Lower lobe of right lung (tissue), 2 donors: ENCODE measurements at regions not wholly inside any gene's neighbourhood (a gene's known extent, or its start where the extent isn't known, plus 50 kb on each side); places are given as distances from the start of the nearest gene placed in this dataset.

Source experiments
- ATAC-seq, 2 donors: fragments of 200-7000 bp; cut with Tn5 transposase; one replicate each; pipeline ENCODE4 v1.9.1; 2020 to 2022; ENCODE audit warnings: mild to moderate bottlenecking in 2 of 2, moderate library complexity in 2 of 2
- DNase-seq: peaks from one replicate; pipeline ENCODE4 v3.0.0-alpha.2; 2020
- H3K27ac ChIP-seq: fragments of 200-600 bp; one replicate; pipeline ENCODE4 v1.8.0; 2022
- H3K27me3 ChIP-seq: fragments of 200-600 bp; one replicate; pipeline ENCODE4 v1.8.0; 2022; ENCODE audit warnings: low read depth
- H3K36me3 ChIP-seq: fragments of 200-600 bp; one replicate; pipeline ENCODE4 v1.8.0; 2022; ENCODE audit warnings: mild to moderate bottlenecking
- H3K4me1 ChIP-seq: fragments of 200-600 bp; one replicate; pipeline ENCODE4 v1.8.0; 2022
- H3K4me3 ChIP-seq: fragments of 200-600 bp; one replicate; pipeline ENCODE4 v1.8.0; 2022; ENCODE audit warnings: mild to moderate bottlenecking
- H3K9me3 ChIP-seq: fragments of 200-600 bp; one replicate; pipeline ENCODE4 v1.8.0; 2022
- intact Hi-C: fragments of 100-400 bp; cut with DNase I; formaldehyde crosslinking; loops from one replicate; pipeline ENCODE4 v1.11.0; 2022
- TF ChIP-seq, protein P1 (sequence below): fragments of 200-600 bp; IDR thresholded peaks from one replicate; pipeline ENCODE4 v1.8.0; 2022; ENCODE audit warnings: antibody characterized with exemption, mild to moderate bottlenecking
- donor health status: DM: no; HTN: yes; CAD: no; lungs with severe emphysema.

DNA sequence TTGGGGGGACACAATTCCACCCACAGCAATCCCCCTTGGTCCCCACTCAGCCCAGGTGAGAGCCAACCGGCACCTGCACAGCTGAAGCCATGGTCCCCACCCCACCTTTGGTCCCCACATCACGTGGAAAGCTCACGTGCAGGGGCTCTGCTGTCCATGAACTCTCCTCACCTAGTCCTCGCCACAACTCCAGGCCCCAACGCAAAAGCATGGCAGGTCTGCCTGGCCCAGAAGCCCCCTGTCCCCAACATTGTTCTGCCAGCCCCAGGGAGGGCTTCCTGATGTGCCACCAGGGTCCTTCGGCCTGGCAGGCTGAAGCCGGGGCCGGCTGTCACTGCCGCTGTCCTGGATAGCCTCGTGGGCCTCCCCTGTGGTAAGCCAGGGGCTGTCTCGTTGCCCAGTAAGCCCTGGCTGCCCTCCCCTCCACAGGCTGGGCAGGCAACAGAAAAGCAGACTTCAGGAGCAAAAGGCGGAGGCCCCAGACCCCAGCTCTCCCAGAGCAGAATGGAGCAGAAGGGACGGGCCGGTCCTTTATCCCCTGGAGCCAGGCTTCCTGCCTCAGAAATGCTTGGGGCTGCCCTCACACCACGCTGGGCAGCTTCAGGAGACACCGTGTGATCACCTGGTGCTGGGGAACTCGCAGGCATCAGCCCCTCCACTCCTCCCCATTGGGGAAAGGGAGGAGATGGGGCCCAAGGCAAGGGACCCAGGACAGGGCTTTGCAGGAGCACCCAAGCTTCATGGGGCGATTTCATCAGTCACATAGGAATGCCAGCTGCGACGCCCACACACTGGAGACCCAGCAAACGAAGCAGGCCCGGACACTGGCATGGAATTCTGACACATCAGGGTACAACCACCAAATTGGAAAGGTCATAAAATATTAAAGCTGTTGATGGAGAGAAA lies 103.7 kb downstream of the ADRA2C start:
- Histone ChIP-seq H3K4me1 (no peaks in the 10 kb centered on the region), H3K9me3 (no peaks in the 10 kb centered on the region), H3K27me3 (peaks cover 61% of the 10 kb centered on the region), H3K36me3 (no peaks in the 10 kb centered on the region), H3K27ac (no peak overlapping the region), H3K4me3 (no peak overlapping the region)
- TF ChIP-seq, protein P1, sequence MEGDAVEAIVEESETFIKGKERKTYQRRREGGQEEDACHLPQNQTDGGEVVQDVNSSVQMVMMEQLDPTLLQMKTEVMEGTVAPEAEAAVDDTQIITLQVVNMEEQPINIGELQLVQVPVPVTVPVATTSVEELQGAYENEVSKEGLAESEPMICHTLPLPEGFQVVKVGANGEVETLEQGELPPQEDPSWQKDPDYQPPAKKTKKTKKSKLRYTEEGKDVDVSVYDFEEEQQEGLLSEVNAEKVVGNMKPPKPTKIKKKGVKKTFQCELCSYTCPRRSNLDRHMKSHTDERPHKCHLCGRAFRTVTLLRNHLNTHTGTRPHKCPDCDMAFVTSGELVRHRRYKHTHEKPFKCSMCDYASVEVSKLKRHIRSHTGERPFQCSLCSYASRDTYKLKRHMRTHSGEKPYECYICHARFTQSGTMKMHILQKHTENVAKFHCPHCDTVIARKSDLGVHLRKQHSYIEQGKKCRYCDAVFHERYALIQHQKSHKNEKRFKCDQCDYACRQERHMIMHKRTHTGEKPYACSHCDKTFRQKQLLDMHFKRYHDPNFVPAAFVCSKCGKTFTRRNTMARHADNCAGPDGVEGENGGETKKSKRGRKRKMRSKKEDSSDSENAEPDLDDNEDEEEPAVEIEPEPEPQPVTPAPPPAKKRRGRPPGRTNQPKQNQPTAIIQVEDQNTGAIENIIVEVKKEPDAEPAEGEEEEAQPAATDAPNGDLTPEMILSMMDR = no peak
- ATAC-seq (no peak), DNase-seq (peak; percentile 33)
- intact Hi-C loops = no loop called here

DNA sequence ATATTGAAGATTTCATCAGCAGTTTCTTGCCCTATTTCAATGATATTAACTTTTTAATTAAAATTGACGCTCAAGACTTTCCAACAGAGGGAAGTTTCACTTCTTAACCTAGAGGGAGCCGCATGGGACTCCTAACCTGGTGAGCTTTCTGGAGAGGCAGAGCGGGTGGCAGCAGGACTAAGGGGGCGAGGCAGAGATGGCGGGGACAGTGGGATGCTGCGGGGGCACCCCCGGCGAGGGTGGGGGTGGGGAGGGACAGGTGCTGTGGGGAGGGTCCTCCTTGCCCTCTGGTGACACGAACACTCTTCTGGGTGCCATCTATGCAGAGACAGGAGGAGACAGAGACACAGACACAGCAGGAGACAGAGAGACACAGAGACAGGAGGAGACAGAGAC lies 104.4 kb downstream of the ADRA2C start:
- intact Hi-C loops = no loop called here
- TF ChIP-seq, protein P1 = no peak
- peak; percentile 20 for DNase-seq
- Histone ChIP-seq H3K9me3 (no peaks in the 10 kb centered on the region), H3K27ac (no peak overlapping the region), H3K4me1 (no peaks in the 10 kb centered on the region), H3K36me3 (no peaks in the 10 kb centered on the region), H3K27me3 (peaks cover 64% of the 10 kb centered on the region), H3K4me3 (no peak overlapping the region)
- ATAC-seq = no peak

DNA sequence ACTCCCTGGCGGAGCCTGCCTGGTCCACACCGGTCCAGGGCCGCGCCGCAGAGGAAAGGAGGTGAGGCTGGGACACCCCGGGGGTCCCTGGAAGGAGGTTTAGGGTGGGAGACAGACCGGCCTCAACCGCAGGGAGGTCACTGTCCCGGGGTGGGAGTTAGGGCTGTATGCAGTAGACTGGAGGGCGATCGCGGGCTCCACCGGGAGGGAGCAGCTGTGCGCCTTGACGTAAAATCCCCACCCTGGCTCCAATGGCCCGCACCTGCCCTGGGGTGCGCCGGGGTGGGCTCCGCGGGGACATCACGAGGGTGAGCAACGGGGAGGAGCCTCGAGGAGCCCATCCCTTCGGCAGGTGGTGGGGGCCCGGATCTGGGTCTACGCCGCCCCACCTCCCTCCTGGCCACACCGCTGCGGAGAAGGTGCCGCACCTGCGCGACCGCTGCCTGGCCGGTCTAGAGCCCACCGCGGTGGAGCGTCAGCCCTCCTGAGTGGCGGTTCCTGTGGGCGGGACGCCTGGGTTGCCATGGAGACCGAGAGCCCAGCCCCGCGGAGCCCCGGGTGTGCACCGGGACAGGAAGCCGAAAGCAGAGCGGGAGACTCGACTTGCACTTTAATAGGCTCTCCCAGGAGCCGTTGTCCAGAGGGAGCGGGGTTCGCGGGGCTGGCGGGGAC lies 105.1 kb downstream of the ADRA2C start:
- Histone ChIP-seq H3K4me1 (no peaks in the 10 kb centered on the region), H3K27ac (no peak overlapping the region), H3K4me3 (no peak overlapping the region), H3K9me3 (no peaks in the 10 kb centered on the region), H3K36me3 (no peaks in the 10 kb centered on the region), H3K27me3 (peaks cover 70% of the 10 kb centered on the region)
- intact Hi-C loops = no loop called here
- TF ChIP-seq, protein P1 = no peak
- ATAC-seq (no peak), DNase-seq (peak; percentile 31)

DNA sequence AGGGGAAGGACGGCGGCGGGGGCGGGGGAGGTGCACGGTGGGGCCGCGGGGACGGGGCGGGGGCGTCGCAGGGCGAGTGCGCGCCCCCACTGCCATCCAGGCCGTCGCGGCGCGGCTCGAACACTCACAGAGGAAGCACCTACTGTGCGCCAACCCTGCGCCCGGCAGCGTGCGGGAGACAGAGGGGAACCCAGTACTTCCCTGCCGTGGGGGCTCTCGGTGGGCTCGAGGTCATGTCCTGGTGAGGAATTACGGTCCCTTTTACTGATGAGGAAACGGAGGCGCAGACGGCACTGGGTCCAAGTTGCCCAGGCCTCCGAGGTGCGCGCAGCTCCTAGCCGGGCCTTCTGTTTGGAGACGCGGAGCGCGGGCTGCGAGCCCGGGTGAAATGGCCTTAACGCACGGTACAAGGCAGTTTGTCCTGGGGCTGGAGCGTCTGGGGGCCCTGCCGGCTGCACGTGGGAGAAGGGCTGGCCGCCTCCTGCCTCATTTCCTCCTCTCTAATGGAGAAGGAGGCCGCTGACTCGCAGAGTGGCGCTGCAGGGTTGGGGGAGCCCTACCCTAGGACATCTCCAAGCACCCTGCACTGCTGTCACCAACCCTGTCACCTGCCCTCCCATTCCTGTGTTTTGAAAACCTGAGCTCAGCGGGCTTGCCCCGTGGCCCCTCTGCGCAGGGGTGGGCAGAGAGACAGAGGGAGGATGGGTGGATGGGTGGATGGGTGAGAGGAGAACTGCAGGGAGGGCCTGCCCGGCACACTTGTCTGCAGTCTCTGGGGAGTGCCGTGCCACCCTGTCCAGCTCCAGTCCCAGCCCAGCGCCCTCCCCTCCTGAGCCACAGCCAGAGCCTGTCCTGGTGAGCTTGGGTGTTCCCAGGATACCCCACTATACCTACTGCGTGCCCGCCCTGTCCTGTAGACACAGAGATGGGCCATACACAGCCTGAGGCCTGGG lies 106.0 kb downstream of the ADRA2C start:
- TF ChIP-seq, protein P1 = no peak
- Histone ChIP-seq H3K4me1 (no peaks in the 10 kb centered on the region), H3K27ac (no peak overlapping the region), H3K27me3 (peaks cover 74% of the 10 kb centered on the region), H3K36me3 (no peaks in the 10 kb centered on the region), H3K4me3 (no peak overlapping the region), H3K9me3 (no peaks in the 10 kb centered on the region)
- intact Hi-C loops = no loop called here
- DNase-seq (peak; percentile 14), ATAC-seq (no peak)

DNA sequence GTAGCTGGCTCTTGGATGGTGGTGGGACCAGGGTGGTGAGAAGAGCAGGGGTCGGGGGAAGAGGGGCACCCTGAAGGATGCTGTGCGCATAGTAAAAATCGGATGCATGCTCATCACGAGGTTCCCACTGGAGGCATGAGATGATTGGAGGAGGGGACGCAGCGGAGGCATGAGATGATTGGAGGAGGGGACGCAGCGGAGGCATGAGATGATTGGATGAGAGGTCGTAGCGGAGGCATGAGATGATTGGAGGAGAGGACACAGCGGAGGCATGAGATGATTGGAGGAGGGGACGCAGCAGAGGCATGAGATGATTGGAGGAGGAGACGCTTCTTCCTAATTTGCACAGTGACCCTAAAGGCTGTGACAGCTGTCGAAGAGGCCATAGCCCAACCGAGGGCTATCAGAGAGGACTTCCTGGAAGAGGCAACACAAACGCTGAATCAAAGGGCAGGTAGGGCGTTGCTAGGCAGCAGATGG lies 106.7 kb downstream of the ADRA2C start:
- Histone ChIP-seq H3K9me3 (no peaks in the 10 kb centered on the region), H3K27ac (no peak overlapping the region), H3K27me3 (peaks cover 77% of the 10 kb centered on the region), H3K36me3 (no peaks in the 10 kb centered on the region), H3K4me3 (no peak overlapping the region), H3K4me1 (no peaks in the 10 kb centered on the region)
- TF ChIP-seq, protein P1 = no peak
- ATAC-seq = no peak
- no peak for DNase-seq
- intact Hi-C loops = no loop called here
